GM18868 (cell line): ENCODE measurements at regions not wholly inside any gene's neighbourhood (a gene's known extent, or its start where the extent isn't known, plus 50 kb on each side); places are given as distances from the start of the nearest gene placed in this dataset.
A peak's percentile ranks its signal among the peaks of the same experiment; 100 is the strongest.

Source experiments
- ATAC-seq: cut with Tn5 transposase; IDR thresholded peaks from one replicate; pipeline ENCODE4 v1.9.1; 2021; ENCODE audit warnings: mild to moderate bottlenecking, moderate library complexity; ENCODE audit not compliant: unreplicated experiment

DNA sequence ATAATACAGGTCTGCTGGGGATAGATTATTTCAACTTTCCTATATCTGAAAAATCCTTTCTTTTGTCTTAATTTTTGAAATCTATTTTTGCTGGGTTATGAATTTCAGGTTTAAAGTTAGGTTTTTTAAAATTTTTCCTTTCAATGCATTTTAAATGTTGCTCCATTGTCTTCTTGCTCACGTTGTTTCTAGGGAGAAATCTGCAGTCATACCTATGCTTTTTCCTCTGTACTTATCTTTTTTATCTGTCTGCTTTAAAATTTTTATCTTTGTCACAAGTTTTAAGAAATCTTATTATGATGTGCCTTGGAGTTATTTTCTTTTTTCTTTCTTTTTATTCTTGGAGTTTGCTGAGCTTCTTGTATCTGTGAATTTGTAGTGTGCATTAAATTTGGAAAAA is 412.0 kb upstream of the KIF2A start:
- ATAC-seq = no peak

GRCh38 chr5:61896811-61897210 is 409.2 kb upstream of the KIF2A start:
- no peak for ATAC-seq

- ATAC-seq = no peak
Measured at GRCh38 chr5:61897251-61897650, 408.8 kb upstream of the KIF2A start.

DNA sequence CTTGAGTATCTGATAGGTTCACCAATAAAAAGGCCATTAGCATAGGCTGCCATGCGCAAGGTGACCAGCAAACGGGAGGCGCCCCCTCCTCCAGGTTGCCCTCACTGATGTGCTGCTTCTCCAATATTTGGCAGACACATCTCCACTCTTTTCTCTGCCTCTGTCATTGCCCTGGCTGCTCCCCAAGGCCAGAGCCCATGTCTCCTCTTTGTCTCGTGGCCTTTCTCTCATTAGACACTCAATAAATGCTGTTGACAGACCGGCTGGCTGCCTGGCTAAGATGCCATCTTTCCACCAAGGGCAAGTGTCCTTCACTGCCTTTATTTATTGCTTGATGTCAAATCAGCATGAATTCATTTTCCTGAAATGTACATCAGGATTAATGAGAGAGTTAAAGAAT is 404.0 kb upstream of the KIF2A start:
- ATAC-seq = no peak

DNA sequence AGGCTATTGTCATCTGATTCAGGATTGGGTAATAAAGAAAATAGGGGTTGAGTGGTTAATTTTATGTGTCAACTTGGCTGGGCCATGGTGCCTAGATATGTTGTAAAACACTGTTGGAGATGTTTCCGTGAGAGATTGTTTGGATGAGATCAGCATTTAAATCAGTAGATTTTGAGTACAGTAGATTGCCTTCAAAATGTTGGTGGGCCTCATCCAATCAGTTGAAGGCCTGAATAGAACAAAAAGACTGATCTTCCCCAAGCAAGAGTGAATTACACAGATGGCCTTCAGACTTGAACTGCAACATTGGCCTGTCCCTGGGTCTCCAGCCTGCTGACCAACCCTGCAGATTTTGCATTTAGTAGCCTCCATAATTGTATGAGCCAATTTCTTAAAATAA is 401.3 kb upstream of the KIF2A start:
- ATAC-seq = no peak

DNA sequence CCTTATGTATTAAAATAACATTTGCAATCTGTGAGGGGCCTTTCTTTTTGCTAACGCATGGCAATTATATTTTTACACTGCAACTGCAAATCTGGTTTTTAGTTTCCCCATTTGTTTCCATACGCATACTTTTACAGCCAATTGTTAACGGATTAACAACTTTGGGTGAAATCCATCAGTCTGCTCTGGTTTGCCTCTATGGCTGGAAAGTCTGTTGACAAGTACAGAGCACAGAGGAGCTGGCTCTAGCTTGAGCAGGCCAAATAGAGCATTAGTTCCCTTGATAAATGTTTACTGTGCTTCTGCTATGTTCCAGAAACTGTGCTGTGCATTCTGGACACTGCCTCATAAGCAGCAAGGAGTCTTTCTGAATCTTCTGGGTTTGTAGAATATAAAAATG is 400.4 kb upstream of the KIF2A start:
- no peak for ATAC-seq

DNA sequence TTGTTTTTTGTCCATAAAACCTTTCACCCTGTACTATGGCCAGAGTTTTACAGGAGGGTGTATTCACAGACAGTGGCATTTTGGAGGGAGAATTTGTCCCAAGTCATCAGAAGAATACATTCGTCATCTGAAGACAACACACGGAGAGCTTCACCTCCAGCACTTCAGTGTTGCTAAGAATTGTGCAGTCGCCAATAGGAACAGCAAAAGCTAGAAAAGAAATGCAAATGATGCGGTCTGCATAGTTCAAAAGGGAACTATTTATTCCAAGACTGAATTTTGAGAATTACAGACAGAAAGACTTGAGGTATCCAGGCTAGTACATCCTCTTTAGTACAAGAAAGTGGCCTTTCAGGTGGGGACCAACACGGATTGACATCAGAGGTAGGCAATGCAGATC is 399.2 kb upstream of the KIF2A start:
- no peak for ATAC-seq

DNA sequence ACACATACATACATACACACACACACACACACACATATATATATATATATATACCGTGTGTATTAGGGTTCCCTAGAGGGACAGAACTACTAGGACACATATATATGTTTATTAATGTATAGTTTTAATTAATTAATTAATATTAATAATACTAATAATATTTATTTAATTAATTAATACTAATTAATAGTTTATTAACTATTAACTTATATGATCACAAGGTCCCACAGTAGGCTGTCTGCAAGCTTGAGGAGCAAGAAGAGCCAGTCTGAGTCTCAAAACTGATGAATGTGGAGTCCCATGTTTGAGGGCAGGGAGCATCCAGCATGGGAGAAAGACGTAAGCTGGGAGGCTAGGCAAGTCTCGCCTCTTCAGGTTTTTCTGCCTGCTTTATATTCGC is 398.0 kb upstream of the KIF2A start:
- ATAC-seq = no peak

DNA sequence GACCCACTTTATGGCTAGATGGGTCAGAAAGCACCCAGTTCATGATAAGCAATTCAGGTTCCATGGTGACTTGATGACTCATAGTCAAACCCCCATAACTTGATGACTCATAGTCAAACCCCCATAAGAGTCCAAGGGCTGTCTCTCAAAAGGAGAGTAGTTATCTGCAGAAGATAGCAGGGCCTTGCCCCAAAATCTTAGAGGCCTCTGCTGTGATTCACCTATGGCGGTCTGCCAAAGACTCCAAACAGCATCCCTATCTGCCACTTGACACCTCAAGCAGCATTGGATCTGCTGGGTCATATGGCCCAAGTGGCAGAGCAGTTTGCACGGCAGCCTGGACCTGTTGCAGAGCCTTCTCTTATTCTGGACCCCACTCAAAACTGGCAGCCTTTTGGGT is 395.2 kb upstream of the KIF2A start:
- ATAC-seq = peak; percentile 69

DNA sequence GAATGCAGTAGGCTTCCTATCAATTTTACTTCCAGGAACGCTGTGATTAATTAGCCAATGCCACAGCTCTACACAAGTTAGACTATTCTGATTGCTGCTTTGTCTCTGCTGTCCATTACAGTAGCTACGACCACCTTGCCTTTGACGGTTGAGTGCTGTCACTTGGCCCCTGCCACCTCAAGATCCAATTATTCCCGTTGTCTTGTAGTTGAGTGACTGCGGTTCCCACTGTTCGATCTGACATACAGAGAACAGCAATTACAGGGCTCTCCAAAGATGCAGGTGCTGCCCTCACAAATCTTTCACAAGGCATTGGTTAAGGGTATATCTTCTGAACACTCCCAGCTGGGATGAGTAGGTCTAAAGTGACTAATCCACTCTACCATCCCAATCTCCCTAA is 393.4 kb upstream of the KIF2A start:
- no peak for ATAC-seq

GRCh38 chr5:61915646-61916045 is 390.4 kb upstream of the KIF2A start:
- ATAC-seq = no peak

GRCh38 chr5:61916621-61917620 is 389.1 kb upstream of the KIF2A start:
- ATAC-seq = no peak

GRCh38 chr5:61918611-61919010 is 387.4 kb upstream of the KIF2A start:
- ATAC-seq = no peak

- no peak for ATAC-seq
Measured at GRCh38 chr5:61919920-61920319, 386.1 kb upstream of the KIF2A start.

- no peak for ATAC-seq
Measured at GRCh38 chr5:61924251-61924650, 381.8 kb upstream of the KIF2A start.

DNA sequence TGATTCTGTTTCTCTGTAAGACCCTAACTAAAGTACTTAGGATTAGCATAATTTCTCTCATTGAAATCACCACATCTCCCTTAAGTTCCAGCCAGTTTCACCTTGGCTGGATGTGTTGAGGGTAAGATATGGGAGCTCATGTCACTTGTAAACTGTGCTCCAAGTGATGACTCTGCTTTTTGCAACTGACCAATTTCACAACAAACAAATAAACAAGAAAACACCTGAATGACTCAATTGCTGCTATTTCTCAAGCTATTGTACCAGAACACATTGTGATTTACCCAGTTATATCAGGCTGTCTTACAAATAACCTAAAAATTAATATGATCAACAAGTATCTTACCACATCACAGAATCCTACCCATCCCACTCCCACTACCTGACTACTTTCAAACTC is 379.1 kb upstream of the KIF2A start:
- no peak for ATAC-seq

- ATAC-seq = no peak
Measured at GRCh38 chr5:61931236-61931635, 374.8 kb upstream of the KIF2A start.

GRCh38 chr5:61933787-61934626 is 372.0 kb upstream of the KIF2A start:
- ATAC-seq = peak; percentile 56

DNA sequence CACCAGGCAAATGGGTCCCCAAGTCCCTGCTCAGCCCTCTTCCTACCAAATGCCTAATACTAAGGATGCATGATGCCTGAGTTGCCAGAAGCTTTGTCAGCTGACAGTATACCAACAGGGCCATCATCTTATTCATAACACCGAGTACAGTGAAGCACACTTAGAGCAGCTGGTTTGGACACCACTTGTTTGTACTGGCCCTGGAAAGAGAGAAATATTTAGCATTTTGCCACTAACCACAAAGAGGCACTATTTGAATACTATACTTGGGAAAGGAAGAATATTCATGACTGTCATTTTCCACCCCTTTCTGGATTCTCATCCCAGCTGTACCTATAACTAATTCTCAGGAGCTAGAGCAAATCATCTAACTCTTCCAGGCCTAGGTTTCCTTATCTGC is 364.4 kb upstream of the KIF2A start:
- no peak for ATAC-seq

DNA sequence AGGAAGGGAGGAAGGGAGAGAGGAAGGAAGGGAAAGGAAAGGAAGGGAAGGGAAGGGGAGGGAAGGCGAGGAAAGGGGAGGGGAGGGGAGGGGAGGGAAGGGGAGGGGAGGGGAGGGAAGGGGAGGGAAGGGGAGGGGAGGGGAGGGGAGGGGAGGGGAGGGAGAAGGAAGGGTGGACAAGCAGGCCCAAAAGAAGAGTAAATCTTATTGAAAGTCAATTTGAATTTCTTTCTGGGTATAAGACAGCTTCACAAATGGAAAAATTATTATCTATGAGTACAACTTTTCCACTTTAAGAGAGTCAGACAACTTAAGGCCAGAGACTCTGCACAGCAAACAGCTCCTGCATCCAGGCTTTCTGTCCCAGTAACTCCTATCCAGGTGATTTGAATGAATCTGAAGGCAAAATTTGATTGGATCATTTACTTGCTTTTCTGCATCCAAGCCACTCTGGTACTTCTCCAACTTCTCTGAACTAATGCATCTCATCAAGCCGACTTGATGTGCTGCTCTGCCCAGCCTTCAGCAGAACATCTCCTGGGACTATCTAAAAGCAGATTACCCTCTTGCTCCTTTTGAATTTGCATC is 363.4 kb upstream of the KIF2A start:
- no peak for ATAC-seq

GRCh38 chr5:61943713-61944112 is 362.3 kb upstream of the KIF2A start:
- ATAC-seq = no peak

GRCh38 chr5:61948151-61948550 is 357.9 kb upstream of the KIF2A start:
- ATAC-seq = no peak
